Panc1 (cell line): ENCODE measurements at regions not wholly inside any gene's neighbourhood (a gene's known extent, or its start where the extent isn't known, plus 50 kb on each side); places are given as distances from the start of the nearest gene placed in this dataset.

ENCODE experiments used
- ATAC-seq: fragments of 200-7000 bp; cut with Tn5 transposase; 2 replicates; pipeline ENCODE4 v1.9.1; 2020; ENCODE audit warnings: mild to moderate bottlenecking, moderate library complexity
- BruUV-seq: library from RNA; stranded (reverse); fragments of 400-500 nt; replicated peaks from 2 replicates; lab custom pipeline; 2021; lab: Mats Ljungman, UMichigan
- CTCF ChIA-PET: fragments of 300-600 bp; sonication (Branson Sonifier 250); formaldehyde crosslinking; loops from one replicate; lab custom pipeline; 2022; ENCODE audit warnings: antibody characterized with exemption; lab: Charles Lee
- POLR2A ChIA-PET: fragments of 300-600 bp; sonication (Branson Sonifier 250); formaldehyde crosslinking; loops from one replicate; lab custom pipeline; 2022; ENCODE audit warnings: antibody characterized with exemption; lab: Charles Lee
- DNase-seq: peaks from one replicate; pipeline ENCODE4 v3.0.0-alpha.2; 2010; ENCODE audit warnings: low read depth, low spot score
- H3K27ac ChIP-seq: 2 replicates; pipeline ENCODE4 v1.5.1; 2011; ENCODE audit warnings: mild to moderate bottlenecking, low read length, inconsistent platforms
- H3K27me3 ChIP-seq: fragments of 200-500 bp; sonication (Bioruptor generic); 2 replicates; pipeline ENCODE4 v1.6.0; 2014; ENCODE audit warnings: low read length, inconsistent platforms; ENCODE audit not compliant: control insufficient read depth, insufficient read depth
- H3K36me3 ChIP-seq: fragments of 200-500 bp; sonication (Bioruptor generic); 2 replicates; pipeline ENCODE4 v1.5.1; 2014; ENCODE audit warnings: inconsistent platforms, mild to moderate bottlenecking, low read length, moderate library complexity; ENCODE audit not compliant: control insufficient read depth, insufficient read depth
- H3K4me1 ChIP-seq: 2 replicates; pipeline ENCODE4 v1.5.1; 2011; ENCODE audit warnings: inconsistent platforms, mild to moderate bottlenecking, low read length, moderate library complexity; ENCODE audit not compliant: control insufficient read depth, insufficient read depth
- H3K4me3 ChIP-seq, 2 experiments: 2 replicates each; pipeline ENCODE4 v1.5.1; 2011 to 2012; ENCODE audit warnings: low read depth in 2 of 2, low read length in 2 of 2, mild to moderate bottlenecking in 2 of 2, inconsistent platforms in 1 of 2, moderate library complexity in 1 of 2
- H3K9me3 ChIP-seq: fragments of 200-500 bp; sonication (Bioruptor generic); 2 replicates; pipeline ENCODE4 v1.5.1; 2014; ENCODE audit warnings: low read depth, mild to moderate bottlenecking, inconsistent platforms, low read length, moderate library complexity; ENCODE audit not compliant: control insufficient read depth, insufficient read depth
- CTCF ChIP-seq: fragments of 450-650 bp; IDR thresholded peaks from 2 replicates; pipeline ENCODE4 v1.5.1; 2017; ENCODE audit warnings: mild to moderate bottlenecking
- POLR2AphosphoS5 ChIP-seq: IDR thresholded peaks from 2 replicates; pipeline ENCODE4 v1.6.1; 2012; ENCODE audit warnings: mild to moderate bottlenecking, low read depth, low read length, moderate library complexity
- REST ChIP-seq, 2 experiments: IDR thresholded peaks; 2 replicates each; pipeline ENCODE4 v1.6.1; 2011 to 2012; ENCODE audit warnings: low read depth in 2 of 2, control low read depth in 1 of 2, low read length in 1 of 2, mild to moderate bottlenecking in 1 of 2, moderate library complexity in 1 of 2; ENCODE audit not compliant: insufficient read depth in 1 of 2
- SIN3A ChIP-seq: IDR thresholded peaks from 2 replicates; pipeline ENCODE4 v1.6.1; 2012; ENCODE audit warnings: low read depth, mild to moderate bottlenecking, low read length, moderate library complexity, borderline replicate concordance; ENCODE audit not compliant: insufficient read depth
- TCF7L2 ChIP-seq: IDR thresholded peaks from 2 replicates; pipeline ENCODE4 v1.6.1; 2011; ENCODE audit warnings: mild to moderate bottlenecking, low read depth, low read length, inconsistent platforms
- in situ Hi-C: cut with HindIII; loops from 2 replicates; pipeline ENCODE4 v1.10.0; 2016; ENCODE audit warnings: low sequenced_read_pairs, low pct_unique_long_range_greater_than_20kb
- intact Hi-C: fragments of 100-400 bp; cut with micrococcal nuclease; formaldehyde crosslinking; loops from one replicate; pipeline ENCODE4 v1.10.0; 2022; ENCODE audit not compliant: unreplicated experiment

DNA sequence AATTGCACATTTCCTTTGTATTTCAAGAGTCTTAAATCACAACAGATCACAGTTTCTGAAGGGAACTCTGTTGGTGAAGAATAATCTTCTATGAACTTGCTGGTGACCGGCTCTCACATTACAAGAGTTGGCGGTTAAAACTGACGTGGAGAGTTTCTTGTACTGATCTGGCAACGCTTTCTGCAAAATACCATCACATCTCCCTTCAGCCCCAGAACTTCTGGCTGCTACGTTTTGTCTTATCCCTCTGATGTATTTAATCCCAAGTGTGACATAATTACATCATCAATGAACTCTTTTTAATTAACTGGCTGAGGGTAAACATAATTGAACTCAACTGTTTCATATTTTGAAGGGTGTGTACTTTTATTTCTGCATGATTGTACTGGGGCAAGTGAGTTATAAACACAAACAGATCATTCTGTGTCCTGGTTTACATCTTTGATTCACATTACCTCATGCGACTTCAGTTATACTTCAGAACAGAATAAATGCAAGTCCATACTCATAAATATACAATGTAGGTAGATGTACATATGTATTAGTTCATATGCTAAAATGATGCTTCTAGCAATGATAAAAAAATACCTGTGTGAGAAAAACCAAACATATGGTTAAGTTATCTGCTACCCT, 105.1 kb upstream of the NPVF start:
- Histone ChIP-seq H3K27ac (no peak overlapping the region), H3K27me3 (no peaks in the 10 kb centered on the region), H3K9me3 (no peaks in the 10 kb centered on the region), H3K36me3 (no peaks in the 10 kb centered on the region), H3K4me3 (no peak overlapping the region), H3K4me1 (no peaks in the 10 kb centered on the region)
- CTCF ChIA-PET, result no interaction called here
- DNase-seq (no peak), ATAC-seq (no peak)
- no peak for TF ChIP-seq POLR2AphosphoS5
- TF ChIP-seq CTCF, result no peak
- no peak for TF ChIP-seq SIN3A
- TF ChIP-seq TCF7L2, result no peak
- no peak for TF ChIP-seq REST (IDR thresholded peaks at IDR 0.05; ENCODE audit: insufficient read depth in 1 of 2, low read depth in 2 of 2, low read length in 1 of 2)
- intact Hi-C loops (no loop called here), in situ Hi-C loops (no loop called here)
- POLR2A ChIA-PET, result no interaction called here
- BruUV-seq, result no TSS peak

- H3K4me1 ChIP-seq, result no peaks in the 10 kb centered on the region
- peaks cover 3% of the 10 kb centered on the region; the same call in 1 of the 2 replicates for H3K27me3 ChIP-seq
- ChIA-PET POLR2A (interaction anchor here (0.5 kb wide), 1 partner anchor 9 kb away, joined by 5 read pairs; no protein-coding TSS in a partner anchor), CTCF (no interaction called here)
- no peaks in the 10 kb centered on the region for H3K36me3 ChIP-seq
- intact Hi-C loops (no loop called here), in situ Hi-C loops (no loop called here)
- H3K4me3 ChIP-seq, result no peak overlapping the region
- TF ChIP-seq REST (IDR thresholded peaks at IDR 0.05; ENCODE audit: insufficient read depth in 1 of 2, low read depth in 2 of 2, low read length in 1 of 2), result no peak
- no peak for TF ChIP-seq POLR2AphosphoS5
- TF ChIP-seq SIN3A, result no peak
- TF ChIP-seq TCF7L2, result no peak
- no peak for TF ChIP-seq CTCF
- BruUV-seq, result no TSS peak
- H3K9me3 ChIP-seq, result no peaks in the 10 kb centered on the region
- no peak overlapping the region for H3K27ac ChIP-seq
- ATAC-seq (no peak), DNase-seq (no peak)
These were observed 119.2 kb upstream of the NPVF start for GRCh38 chr7:25347360-25348066.
